Sigmoid colon (tissue), 6 donors: ENCODE measurements at regions not wholly inside any gene's neighbourhood (a gene's known extent, or its start where the extent isn't known, plus 50 kb on each side); places are given as distances from the start of the nearest gene placed in this dataset.

Experiments
- DNase-seq: peaks from one replicate; pipeline ENCODE4 v3.0.0-alpha.2; 2019
- H3K27ac ChIP-seq, 4 donors: fragments of 200-600 bp; sonication (generic); one replicate each; pipeline ENCODE4 v1.5.1; 2016 to 2019; ENCODE audit warnings: mild to moderate bottlenecking in 1 of 4
- H3K27me3 ChIP-seq, 3 donors: fragments of 200-600 bp; sonication (generic); one replicate each; pipeline ENCODE4 v1.5.1; 2019; ENCODE audit warnings: mild to moderate bottlenecking in 1 of 3
- H3K36me3 ChIP-seq, 4 donors: fragments of 200-600 bp; sonication (generic); one replicate each; pipeline ENCODE4 v1.5.1; 2016 to 2019
- H3K4me1 ChIP-seq, 4 donors: fragments of 200-600 bp; sonication (generic); one replicate each; pipeline ENCODE4 v1.5.1; 2017 to 2019
- H3K4me3 ChIP-seq, 4 donors: fragments of 200-600 bp; sonication (generic); one replicate each; pipeline ENCODE4 v1.5.1; 2017 to 2019; ENCODE audit warnings: mild to moderate bottlenecking in 2 of 4, moderate library complexity in 1 of 4
- H3K9me3 ChIP-seq, 4 donors: fragments of 200-600 bp in 3 of 4; sonication (generic) in 3 of 4; one replicate each; pipeline versions ENCODE4 v1.5.1 to v1.6.1; 2013 to 2019
- EP300 ChIP-seq, 4 donors: sonication (generic); formaldehyde crosslinking; IDR thresholded peaks; one replicate each; pipeline ENCODE4 v1.6.1; 2017; ENCODE audit warnings: antibody characterized with exemption in 4 of 4
- POLR2A ChIP-seq, 2 donors: fragments of 450-650 bp; IDR thresholded peaks; one replicate each; pipeline ENCODE4 v1.6.1; 2016; ENCODE audit warnings: antibody characterized with exemption in 2 of 2, mild to moderate bottlenecking in 2 of 2, moderate library complexity in 2 of 2
- POLR2AphosphoS5 ChIP-seq, 4 donors: sonication (generic); formaldehyde crosslinking; IDR thresholded peaks; one replicate each; pipeline ENCODE4 v1.6.1; 2017; ENCODE audit warnings: antibody characterized with exemption in 4 of 4
- WGBS, 2 donors: extraction: QIAGEN DNeasy Blood & Tissue Kit; methylation state at CpG; one replicate each; pipeline ENCODE4 v1.1.7; 2013; 5-methylcytosine and 5-hydroxymethylcytosine counted together
- intact Hi-C: fragments of 100-400 bp; cut with DNase I; formaldehyde crosslinking; loops from one replicate; pipeline ENCODE4 v1.15.1; 2023
- TF ChIP-seq, protein P1 (sequence below), 4 experiments: fragments of 450-650 bp in 3 of 4; fragments of 200-600 bp in 1 of 4; IDR thresholded peaks; one replicate each; pipeline ENCODE4 v1.5.1; 2016 to 2019; ENCODE audit warnings: antibody characterized with exemption in 4 of 4, mild to moderate bottlenecking in 3 of 4, moderate library complexity in 2 of 4
- donor health status: healthy with polysubstance abuse.
- donor health status: healthy.

- Histone ChIP-seq H3K36me3 (no peaks in the 10 kb centered on the region), H3K9me3 (no peaks in the 10 kb centered on the region), H3K27ac (no peak overlapping the region), H3K4me3 (no peak overlapping the region), H3K27me3 (no peaks in the 10 kb centered on the region), H3K4me1 (no peaks in the 10 kb centered on the region)
- WGBS, 2 donors, result 67 to 80% methylated on average over 6 of the region's 6 CpGs
- TF ChIP-seq, protein P1, sequence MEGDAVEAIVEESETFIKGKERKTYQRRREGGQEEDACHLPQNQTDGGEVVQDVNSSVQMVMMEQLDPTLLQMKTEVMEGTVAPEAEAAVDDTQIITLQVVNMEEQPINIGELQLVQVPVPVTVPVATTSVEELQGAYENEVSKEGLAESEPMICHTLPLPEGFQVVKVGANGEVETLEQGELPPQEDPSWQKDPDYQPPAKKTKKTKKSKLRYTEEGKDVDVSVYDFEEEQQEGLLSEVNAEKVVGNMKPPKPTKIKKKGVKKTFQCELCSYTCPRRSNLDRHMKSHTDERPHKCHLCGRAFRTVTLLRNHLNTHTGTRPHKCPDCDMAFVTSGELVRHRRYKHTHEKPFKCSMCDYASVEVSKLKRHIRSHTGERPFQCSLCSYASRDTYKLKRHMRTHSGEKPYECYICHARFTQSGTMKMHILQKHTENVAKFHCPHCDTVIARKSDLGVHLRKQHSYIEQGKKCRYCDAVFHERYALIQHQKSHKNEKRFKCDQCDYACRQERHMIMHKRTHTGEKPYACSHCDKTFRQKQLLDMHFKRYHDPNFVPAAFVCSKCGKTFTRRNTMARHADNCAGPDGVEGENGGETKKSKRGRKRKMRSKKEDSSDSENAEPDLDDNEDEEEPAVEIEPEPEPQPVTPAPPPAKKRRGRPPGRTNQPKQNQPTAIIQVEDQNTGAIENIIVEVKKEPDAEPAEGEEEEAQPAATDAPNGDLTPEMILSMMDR (IDR thresholded peaks at IDR 0.05), result no peak
- no peak for TF ChIP-seq POLR2A (IDR thresholded peaks at IDR 0.05)
- no peak for TF ChIP-seq POLR2AphosphoS5 (IDR thresholded peaks at IDR 0.05)
- TF ChIP-seq EP300 (IDR thresholded peaks at IDR 0.05), result no peak
- DNase-seq, result no peak
- intact Hi-C loops, result no loop called here
Observed at GRCh38 chr10:120282846-120283492, 174.1 kb upstream of the PLPP4 start.

DNA sequence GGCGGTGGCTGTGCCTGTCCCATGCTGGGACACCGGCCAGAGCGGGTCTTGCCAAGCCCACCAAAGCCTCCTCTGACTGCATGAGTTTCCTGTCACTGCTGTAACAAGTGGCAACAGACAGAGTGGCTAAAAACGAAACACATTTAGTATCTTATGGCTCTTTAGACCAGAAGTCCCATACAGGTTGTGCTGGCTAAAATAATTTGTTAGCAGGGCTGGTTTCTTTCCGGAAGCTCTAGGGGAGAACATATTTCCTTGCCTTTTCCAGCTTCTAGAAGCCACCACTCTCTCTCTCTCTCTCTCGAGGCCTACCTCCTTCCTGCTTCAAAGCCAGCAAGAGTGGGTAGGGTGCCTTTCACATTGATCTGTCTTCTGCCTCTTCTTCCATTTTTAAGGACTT lies 171.6 kb upstream of the PLPP4 start:
- Histone ChIP-seq H3K4me3 (no peak overlapping the region), H3K9me3 (no peaks in the 10 kb centered on the region), H3K27me3 (no peaks in the 10 kb centered on the region), H3K36me3 (no peaks in the 10 kb centered on the region), H3K4me1 (no peaks in the 10 kb centered on the region), H3K27ac (no peak overlapping the region)
- WGBS, 2 donors, result 86% methylated on average over 6 of the region's 6 CpGs
- TF ChIP-seq, protein P1 (IDR thresholded peaks at IDR 0.05), result no peak
- TF ChIP-seq POLR2A (IDR thresholded peaks at IDR 0.05) (no peak), POLR2AphosphoS5 (IDR thresholded peaks at IDR 0.05) (no peak), EP300 (IDR thresholded peaks at IDR 0.05) (no peak)
- intact Hi-C loops, result no loop called here
- DNase-seq, result no peak

GRCh38 chr10:120286280-120286679 lies 170.7 kb upstream of the PLPP4 start:
- H3K27me3 ChIP-seq, result no peaks in the 10 kb centered on the region
- H3K4me1 ChIP-seq, result no peaks in the 10 kb centered on the region
- H3K27ac ChIP-seq, result no peak overlapping the region
- H3K36me3 ChIP-seq, result no peaks in the 10 kb centered on the region
- H3K4me3 ChIP-seq, result no peak overlapping the region
- H3K9me3 ChIP-seq, result no peaks in the 10 kb centered on the region
- intact Hi-C loops, result no loop called here
- 35 to 63% methylated on average over 3 of the region's 3 CpGs for WGBS, 2 donors
- TF ChIP-seq, protein P1 (IDR thresholded peaks at IDR 0.05), result no peak
- TF ChIP-seq POLR2A (IDR thresholded peaks at IDR 0.05) (no peak), POLR2AphosphoS5 (IDR thresholded peaks at IDR 0.05) (no peak), EP300 (IDR thresholded peaks at IDR 0.05) (no peak)
- no peak for DNase-seq

GRCh38 chr10:120300513-120300912 lies 156.5 kb upstream of the PLPP4 start:
- Histone ChIP-seq H3K27me3 (no peaks in the 10 kb centered on the region), H3K9me3 (no peaks in the 10 kb centered on the region), H3K27ac (no peak overlapping the region), H3K36me3 (no peaks in the 10 kb centered on the region), H3K4me1 (no peaks in the 10 kb centered on the region), H3K4me3 (no peak overlapping the region)
- DNase-seq, result no peak
- TF ChIP-seq POLR2A (IDR thresholded peaks at IDR 0.05) (no peak), POLR2AphosphoS5 (IDR thresholded peaks at IDR 0.05) (no peak), EP300 (IDR thresholded peaks at IDR 0.05) (no peak)
- TF ChIP-seq, protein P1 (IDR thresholded peaks at IDR 0.05), result no peak
- 73 to 82% methylated on average over 5 of the region's 5 CpGs for WGBS, 2 donors
- intact Hi-C loops, result no loop called here

- Histone ChIP-seq H3K4me1 (no peaks in the 10 kb centered on the region), H3K36me3 (no peaks in the 10 kb centered on the region), H3K9me3 (no peaks in the 10 kb centered on the region), H3K4me3 (no peak overlapping the region), H3K27ac (no peak overlapping the region), H3K27me3 (no peaks in the 10 kb centered on the region)
- 83 to 87% methylated on average over 3 of the region's 3 CpGs for whole genome bisulfite sequencing, 2 donors
- DNase-seq, result no peak
- intact Hi-C loops, result no loop called here
- TF ChIP-seq POLR2AphosphoS5 (IDR thresholded peaks at IDR 0.05), result no peak
- no peak for TF ChIP-seq EP300 (IDR thresholded peaks at IDR 0.05)
- no peak for TF ChIP-seq POLR2A (IDR thresholded peaks at IDR 0.05)
- TF ChIP-seq, protein P1 (IDR thresholded peaks at IDR 0.05), result no peak
Observed at GRCh38 chr10:120308589-120308988, 148.4 kb upstream of the PLPP4 start.
